Bone marrow (tissue), 2 donors: ENCODE measurements at regions not wholly inside any gene's neighbourhood (a gene's known extent, or its start where the extent isn't known, plus 50 kb on each side); places are given as distances from the start of the nearest gene placed in this dataset.
A peak's percentile ranks its signal among the peaks of the same experiment; 100 is the strongest.
"Not testable (repeated sequence)": the region's sequence is repeated elsewhere in the genome, so short reads cannot be mapped to it uniquely, and the experiment has no call there.

Experiments used
- DNase-seq, 2 donors: peaks; one replicate each; lab custom pipeline; 2025; lab: John Stamatoyannopoulos, UW

DNA sequence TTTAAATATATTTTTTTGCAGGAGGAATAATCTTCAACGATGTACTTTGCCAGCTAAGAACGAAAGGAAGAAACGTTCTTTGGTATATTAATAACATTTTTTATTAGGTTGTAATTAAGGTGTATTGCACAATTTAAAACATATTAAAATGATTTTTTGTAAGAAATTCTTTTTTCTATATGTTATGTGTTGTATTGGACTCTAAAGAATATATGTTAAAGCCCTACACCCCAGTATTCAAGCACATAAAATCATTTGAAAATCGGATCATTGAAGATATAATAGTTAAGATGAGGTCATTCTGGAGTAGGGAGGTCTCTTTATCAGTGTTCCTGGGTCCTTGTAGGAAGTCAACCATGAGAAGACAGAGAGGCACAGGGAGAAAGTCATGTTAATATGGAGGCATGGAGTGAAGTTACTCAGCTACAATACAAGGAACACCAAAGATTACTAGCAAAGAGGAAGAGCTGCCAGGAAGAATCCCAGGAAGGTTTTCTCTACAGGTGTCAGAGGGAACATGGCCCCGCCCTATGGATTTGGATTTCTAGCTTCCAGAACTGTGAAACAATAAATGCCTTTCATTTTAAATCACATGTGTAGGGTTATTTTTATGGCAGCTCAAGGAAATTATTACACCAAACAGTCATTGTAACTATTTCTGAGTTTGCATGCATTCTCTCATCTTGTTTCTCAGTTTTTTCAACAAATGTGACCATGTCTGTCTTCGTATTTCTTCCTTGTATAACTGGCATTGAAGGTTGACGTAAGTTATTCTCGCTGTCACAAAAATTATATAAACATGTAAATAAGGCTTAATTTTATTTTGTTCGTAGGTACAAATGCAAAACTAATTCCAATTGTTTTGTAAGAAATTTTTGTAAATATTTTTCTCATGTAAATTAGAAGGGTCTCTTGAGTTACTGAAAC is 75.4 kb upstream of the VPREB1 start:
- DNase-seq, result no peak

DNA sequence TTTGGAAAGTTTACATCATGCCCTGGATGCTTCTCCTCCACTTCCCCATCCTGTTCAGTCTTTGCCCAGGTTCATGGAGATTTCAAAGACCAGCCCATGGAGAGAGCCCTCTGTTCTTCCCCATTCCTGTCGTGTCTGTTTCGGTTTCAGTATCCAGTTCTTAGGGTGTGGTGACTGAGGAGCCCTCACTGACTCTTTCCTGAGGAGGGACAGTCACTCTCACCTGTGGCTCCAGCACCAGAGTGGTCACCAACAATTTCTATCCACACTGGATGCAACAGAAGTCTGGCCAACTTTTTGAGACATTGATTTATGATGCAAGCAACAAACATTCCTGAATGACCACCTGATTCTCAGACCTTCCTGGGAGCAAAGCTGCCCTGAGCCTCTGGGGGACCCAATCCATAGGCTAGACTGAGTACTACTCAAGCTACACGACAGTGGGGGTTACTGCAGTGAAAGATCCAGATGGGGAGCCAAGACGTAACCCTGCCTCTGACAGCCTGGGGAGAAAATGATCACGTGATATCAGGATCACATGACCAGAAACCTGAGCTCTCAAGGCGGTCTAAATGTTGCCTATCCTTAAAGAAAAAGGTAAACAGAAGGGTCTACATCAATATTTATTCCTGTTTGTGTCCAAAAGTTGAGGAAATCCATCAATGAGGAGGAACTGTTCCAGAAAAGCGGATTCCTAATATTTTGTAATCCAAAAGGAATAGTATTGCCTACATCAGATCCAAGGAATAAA is 76.2 kb upstream of the VPREB1 start:
- DNase-seq, result peak in 1 of 2 donors; percentile 38

DNA sequence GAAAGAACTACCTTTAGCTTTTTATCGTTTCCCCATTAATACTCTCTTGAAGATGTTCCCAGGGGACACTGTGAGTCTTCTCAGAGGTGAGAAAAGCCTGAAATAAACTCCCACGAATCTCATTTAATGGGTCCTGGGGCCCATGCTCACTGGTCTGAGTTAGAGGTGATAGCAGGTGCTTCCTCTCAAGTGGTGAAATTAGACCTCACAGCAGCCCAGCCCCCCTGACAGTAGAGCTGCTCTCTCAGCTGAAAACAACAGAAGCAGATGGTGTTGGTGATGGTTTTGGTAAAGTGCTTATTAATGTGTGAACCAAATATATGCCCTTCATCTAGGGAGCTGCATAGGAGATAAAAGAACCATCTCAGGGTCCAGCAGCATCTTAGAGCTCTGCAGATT is 76.8 kb upstream of the VPREB1 start:
- no peak for DNase-seq

DNA sequence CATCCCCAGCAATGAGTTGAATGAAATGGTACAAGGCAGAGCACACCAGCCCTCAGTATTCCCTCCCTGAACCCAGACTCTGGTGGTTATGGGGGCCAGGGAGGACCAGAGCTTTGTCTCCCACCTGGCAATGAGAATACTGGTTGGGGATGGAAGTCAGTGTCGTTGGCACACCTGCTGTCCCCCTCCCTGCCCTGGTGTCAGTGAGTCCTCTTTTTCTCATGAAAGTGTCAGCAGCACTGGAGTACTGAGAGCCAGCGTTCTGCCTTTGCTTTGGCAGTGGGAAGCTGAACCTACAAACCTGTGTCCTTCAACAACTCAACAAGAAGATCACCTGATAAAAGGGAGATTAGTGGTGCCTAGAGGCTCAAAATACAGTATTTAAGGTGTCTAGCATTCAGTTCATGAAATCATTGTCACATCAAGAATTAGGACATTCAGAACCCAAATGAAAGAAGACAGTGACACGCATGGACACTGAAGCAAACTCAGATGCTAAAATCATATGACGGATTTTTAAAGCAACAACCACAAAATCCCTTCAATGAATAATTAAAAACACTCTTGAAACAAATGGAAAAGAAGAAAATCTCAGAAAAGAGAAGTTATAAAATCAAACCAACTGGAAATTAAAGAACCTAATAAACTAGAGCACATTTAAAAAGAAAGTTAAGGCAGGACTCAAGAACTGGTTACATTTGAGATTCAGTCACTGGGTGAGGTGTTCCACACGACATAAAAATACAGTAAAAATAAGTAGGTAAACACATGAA is 77.5 kb upstream of the VPREB1 start:
- no peak for DNase-seq

DNA sequence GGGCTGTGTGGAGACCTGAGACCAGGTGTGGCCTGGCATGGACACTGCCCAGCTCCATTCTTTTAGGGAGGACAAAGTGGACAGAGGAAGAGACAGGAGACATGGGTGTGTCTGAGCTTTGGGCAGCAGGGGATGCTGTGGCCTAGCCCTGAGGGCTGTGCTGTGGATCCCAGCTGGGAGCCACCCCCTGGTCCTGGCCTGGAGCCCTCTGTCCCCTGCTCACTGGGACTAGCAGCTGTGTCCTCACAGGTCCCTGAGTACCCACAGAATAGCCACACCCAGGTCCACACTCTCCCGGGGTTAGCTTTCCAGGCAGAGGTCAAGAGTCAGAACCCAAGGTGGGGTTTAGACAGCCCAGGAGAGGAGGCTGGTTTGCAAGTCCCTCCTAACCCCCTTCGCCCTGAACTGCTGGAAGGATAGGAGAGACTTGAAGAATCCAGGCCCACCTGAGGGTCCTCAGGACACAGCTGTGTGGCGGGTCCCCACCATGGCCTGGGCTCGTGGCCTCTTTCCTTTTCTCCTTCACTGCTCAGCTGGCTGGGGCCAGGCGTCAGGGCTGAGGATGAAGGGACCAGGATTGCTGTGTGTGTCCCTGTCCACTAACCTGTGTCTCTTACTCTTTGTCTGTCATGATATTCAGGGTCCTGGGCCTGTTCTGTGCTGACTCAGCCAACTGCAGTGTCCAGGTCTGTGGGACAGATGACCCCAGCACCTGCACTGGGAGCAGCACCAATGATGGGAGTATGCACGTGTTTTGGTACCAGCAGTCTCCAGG is 78.5 kb upstream of the VPREB1 start:
- no peak for DNase-seq

DNA sequence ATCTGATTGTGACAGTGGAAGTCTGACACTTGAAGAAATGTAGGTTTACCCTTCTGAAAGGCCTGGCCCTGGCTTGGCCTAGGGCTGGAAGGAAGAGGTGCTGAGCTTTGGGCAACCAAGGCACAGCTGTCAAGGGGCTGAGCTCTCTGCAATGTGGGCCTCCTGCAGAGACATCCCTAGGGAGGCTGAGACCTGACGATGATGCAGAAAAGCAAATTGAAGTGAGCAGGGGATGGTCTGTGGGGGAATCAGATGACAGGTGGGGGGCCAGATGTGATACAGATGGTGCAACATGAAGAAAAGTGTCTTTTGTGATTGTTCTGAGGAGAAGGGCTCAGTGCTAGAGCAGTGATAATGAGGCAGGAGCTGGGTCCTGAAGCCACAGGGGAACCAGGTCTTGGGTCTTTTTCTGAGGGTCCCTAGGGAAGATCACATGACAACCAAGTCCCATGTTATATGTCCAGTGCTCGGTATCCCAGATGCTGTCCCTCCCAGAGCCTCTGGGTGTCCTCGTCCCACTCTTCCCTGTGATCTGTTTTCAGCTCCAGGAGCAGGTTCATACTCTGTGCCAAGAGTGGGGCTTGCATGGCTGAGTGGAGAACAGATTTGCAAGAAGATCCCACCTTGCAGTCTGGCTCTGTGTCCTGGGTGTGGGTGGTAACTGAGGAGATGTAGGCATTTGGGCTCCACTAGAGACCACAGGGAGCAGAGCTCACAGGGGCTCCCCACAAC is 79.9 kb upstream of the VPREB1 start:
- DNase-seq, result no peak

DNA sequence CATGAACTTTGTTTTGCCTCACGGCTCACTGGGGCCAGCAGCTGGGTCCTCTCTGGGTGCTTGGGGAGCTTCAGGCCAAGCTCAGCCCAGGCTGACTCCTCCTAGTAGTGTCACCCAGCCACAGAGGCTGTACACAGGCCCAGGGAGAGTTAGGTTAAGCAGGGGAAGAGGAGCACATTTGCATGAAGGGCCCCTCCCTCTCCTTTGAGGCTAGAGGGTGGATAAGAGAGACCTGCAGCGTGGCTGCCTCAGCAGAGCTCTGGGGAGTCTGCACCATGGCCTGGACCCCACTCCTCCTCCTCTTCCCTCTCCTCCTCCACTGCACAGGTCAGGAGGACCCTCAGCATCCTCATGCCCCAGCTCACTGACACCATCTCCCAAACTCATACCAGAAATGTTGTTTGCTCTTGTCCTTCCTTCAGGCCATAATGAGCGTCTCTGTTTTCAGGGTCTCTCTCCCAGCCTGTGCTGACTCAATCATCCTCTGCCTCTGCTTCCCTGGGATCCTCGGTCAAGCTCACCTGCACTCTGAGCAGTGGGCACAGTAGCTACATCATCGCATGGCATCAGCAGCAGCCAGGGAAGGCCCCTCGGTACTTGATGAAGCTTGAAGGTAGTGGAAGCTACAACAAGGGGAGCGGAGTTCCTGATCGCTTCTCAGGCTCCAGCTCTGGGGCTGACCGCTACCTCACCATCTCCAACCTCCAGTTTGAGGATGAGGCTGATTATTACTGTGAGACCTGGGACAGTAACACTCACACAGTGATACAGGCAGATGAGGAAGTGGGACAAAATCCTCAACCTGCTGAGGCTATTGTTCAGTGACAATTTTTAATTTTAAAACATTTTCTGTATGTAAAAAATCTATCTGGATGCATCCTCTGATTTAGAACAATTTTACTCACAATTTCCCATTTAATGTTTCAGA is 82.4 kb upstream of the VPREB1 start:
- DNase-seq, result no peak

DNA sequence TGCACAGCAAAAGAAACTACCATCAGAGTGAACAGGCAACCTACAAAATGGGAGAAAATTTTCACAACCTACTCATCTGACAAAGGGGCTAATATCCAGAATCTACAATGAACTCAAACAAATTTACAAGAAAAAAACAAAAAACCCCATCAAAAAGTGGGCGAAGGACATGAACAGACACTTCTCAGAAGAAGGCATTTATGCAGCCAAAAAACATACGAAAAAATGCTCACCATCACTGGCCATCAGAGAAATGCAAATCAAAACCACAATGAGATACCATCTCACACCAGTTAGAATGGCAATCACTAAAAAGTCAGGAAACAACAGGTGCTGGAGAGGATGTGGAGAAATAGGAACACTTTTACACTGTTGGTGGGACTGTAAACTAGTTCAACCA is 83.8 kb upstream of the VPREB1 start:
- not testable (repeated sequence) for DNase-seq

DNA sequence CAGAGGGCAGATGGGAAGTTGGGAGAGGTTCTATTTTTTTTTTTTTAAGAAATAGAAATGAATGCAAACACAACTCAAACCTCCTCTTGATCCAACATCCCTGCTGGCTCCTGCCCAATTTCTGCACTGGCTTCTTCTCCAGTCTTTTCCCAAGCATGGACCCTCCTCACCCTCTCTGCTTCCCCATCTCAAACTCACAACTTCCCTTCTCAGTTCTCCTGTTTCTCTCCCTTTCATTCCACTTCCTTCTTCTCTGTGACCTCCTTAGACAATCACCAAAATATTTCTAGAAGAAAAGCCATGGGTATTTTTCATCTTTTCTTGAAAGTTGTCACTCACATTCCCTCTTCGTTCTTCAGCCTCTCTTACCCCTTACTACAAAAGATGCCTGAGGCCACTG is 85.2 kb upstream of the VPREB1 start:
- no peak for DNase-seq

DNA sequence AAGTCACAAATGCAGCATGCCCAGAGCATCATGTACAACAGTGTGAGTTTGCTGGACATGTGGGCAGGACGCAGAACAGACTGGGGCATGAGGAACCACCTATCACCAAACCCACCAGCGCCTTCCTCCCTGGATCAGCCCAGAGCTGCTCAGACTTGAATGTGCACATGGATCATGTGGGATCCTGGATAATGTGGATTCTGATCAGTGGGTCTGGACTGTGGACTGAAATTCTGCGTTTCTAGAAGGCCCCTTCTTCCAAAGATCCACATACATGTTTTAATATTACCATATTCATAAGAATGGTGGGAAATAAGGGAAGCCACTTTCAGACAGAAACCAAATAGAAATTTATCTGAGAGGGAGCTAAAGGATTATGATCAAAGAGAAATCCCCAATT is 85.6 kb upstream of the VPREB1 start:
- no peak for DNase-seq

DNA sequence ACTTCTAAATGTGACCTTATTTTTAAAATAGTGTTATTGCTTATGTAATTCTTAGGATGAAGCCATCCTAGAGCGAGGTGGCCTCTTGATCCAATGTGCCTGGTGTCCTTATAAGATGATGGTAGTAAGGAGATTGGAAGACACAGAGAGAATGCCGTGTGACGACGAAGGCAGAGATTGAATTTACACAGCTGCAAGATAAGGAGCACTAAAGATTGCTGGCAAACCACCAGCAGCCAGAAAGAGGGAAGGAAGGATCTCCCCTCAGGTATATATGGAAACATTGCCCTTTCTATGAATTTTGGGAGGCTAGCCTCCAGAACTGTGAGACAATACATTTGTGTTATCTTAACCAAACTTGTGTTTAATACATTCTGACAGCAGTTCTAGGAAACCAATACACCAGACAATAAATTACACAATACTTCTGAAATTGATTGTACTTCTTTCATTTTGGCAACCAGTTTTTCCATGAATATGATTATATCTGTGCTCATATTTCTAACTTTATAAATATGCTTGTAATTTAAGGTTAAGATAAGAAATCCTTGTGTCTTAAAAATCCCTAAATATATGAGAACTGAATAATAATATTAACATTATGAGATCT is 86.3 kb upstream of the VPREB1 start:
- no peak for DNase-seq

DNA sequence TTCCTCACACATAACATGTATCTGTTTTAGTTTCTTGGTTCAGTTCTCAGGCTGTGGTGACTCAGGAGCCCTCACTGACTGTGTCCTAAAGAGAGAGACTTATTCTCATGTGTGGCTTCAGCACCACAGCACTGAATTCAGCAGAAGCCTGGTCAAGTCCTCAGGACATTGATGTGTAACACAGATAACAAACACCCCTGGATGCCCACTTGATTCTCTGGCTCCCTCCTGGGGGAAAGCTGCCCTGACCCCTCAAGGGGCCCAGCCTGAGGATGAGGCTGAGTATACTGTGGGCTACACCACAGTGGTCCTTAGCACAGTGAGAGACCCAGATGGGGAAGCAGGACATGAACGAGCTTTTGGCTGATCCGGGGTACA is 87.2 kb upstream of the VPREB1 start:
- no peak for DNase-seq

DNA sequence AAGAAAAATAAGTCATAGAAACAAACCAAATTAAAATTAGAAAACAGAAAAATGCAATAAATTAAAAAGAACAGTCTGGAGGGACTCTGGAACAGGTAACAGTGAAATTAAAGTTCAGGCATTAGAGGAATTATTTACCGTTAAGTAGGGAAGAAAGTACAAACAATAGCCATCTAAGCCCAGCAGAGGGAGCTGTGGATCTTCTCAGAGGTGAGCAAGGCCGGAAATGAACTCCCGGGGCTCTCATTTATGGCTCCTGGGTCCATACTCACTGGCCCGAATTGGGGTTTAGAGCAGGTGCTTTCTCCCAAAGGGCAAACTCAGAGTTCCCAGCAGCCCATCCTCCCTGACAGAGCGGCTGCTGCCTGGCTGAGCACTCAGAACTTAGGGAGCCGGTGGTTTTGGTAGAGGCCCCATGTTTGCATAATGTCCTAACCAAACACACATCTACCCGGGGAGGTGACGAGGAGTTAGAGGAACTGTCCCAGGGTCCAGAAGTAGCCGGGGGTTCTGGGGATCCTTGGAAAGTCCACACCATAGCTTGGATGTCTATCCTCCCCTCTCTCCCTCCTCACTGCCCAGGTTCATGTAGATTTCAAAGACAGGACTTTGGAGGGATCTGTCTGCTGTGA is 87.8 kb upstream of the VPREB1 start:
- DNase-seq, result peak in 1 of 2 donors; percentile 73

DNA sequence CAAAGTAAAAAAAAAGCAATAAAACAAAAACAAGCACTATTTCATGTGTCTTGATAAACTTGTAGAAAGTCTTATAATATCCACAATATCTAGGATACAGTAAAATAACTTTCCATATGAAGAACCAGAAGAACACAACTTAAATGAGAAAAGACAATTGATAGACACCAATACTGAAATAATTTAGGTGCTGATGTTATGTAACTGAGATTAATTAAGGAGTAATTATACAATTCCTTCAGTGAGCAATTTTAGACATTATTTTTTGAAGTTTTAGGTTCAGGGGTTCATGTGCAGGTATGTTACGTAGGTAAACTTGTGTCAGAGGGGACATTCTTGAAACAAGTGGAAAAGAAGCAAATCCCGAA is 88.3 kb upstream of the VPREB1 start:
- no peak for DNase-seq

DNA sequence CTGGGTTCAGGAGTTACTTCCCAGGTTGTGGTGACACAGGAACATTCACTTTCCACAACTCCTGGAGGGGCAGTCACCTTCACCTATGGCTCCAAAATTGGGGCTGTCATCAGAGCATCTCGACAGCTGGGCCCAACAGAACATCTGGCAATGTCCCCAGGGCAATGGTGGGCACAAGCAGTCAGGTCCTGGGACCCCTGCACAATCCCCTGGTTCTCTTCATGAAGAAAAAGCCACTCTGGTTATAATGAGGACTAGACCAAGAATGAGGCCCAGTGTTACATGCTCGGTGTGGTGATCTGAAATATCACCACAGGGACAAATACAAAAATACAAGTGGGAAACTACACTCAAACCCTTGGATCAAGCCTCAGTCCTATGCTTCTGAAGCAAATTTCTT is 89.0 kb upstream of the VPREB1 start:
- DNase-seq, result no peak

DNA sequence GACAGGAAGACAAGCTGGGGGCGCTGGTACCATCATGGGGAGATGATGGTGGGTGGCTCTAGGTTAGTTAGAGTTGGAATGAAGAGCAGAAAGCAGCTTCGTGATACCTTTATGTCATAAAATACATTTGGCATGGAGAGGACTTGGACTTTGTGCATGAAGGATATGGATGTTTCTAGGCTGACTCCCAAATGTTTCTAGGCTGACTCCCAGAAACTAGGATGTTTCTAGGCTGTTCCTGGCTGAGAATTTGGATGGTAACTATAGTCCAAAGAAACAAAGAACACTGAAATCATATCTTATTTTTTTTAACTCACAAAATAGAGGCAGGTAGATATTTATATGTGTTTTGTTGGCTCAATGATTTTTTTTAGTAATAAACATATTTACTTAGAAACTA is 89.4 kb upstream of the VPREB1 start:
- DNase-seq, result no peak

DNA sequence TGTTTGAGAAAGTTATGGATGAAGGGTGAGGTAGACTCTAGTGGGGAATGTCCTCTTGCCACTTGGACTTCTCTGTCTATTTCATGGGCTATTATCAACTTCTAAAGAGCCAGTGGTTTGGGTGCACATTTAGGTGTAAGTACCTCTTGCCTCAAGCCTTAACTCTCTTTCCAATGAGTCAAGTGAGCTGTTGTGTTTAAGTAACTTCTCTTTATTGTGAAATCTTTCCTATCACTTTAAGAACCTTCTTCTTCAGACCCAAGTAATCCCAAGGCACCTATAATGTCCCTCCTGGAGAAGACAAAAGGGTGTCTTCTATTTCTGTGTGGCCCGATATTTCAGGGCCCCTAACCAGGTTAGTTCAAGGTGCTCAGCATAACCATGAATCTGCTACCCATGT is 90.5 kb upstream of the VPREB1 start:
- no peak for DNase-seq

DNA sequence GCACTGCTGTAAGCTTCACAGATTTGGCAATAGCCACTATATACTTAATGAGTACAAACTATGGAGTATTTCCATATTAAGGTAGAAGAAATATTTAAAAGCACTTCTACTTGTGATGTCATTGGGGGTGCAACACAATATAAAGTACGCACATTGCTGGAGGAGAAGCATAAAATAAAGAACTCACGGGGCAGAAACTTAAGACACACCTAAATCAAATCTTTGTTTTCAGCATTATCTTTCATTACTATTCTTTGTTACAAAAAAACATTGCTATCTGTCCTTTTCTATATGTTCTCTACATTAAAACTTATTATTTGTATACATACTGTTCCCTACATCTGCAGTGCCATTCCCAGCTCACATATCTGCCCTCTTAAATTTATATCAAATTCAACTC is 93.3 kb upstream of the VPREB1 start:
- no peak for DNase-seq

DNA sequence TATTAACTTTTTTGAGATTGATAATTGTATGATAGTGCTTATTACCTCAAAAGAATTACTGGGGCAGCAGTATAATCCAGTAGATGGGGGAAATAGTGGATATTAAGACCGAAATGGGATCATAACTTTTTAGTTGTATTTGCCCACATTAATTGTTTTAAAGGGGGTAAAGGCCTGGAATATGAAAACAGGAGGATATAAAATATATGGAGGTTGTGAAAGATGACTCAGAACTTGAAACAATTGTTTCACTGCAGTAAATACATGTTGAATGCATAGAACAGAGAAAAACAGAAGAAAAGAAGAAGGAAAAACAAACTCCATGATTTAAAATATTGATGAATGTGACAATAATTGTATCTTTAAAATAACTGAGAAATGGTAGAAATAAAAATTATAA is 94.1 kb upstream of the VPREB1 start:
- DNase-seq, result no peak
